ENCODE measurements at regions not wholly inside any gene's neighbourhood (a gene's known extent, or its start where the extent isn't known, plus 50 kb on each side); places are given as distances from the start of the nearest gene placed in this dataset.

GRCh38 chr2:17146358-17146757, 371.9 kb downstream of the RAD51AP2 start:
- TF ChIP-seq CTCF (IDR thresholded peaks at IDR 0.05): no peak
- TF ChIP-seq REST (IDR thresholded peaks at IDR 0.05; ENCODE audit: insufficient read depth in 1 of 2, low read depth in 2 of 2, low read length in 1 of 2): no peak
- TF ChIP-seq SIN3A (IDR thresholded peaks at IDR 0.05; ENCODE audit: borderline replicate concordance, insufficient read depth, low read depth, low read length): no peak

All from Panc1 (cell line).